ENCODE measurements at regions not wholly inside any gene's neighbourhood (a gene's known extent, or its start where the extent isn't known, plus 50 kb on each side); places are given as distances from the start of the nearest gene placed in this dataset.

DNA sequence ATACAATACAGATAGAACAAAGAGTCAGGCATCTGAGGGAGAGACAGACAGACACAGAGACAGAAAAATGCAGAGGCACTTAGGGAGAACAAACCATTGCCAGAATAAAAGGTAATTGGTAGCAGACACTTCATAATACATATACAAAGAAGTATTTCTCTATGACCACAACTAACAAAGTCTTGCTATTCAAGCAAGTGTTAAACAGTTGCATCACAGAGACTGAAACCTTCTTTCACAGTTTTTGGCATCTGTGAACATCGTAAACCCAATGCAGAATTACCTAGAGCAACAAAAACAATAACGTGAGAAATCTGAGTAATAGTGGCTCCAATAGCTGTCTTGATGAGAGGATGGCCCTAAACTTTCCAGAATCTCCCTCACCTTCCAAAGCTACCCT is 116.4 kb downstream of the BLID start:
- ChIA-PET RAD21 (ENCODE audit: low non-redundant PET in 1 of 2, low total read pairs in 2 of 2, uncharacterized antibody in 2 of 2, unreplicated experiment in 2 of 2) (no interaction called here), POLR2A (no interaction called here), CTCF (no interaction called here)
- Histone ChIP-seq H3K27ac (ENCODE audit: low read depth, low read length) (no peak overlapping the region), H3K79me2 (ENCODE audit: insufficient read depth, low read length) (peaks cover 8% of the 10 kb centered on the region), H3K9ac (ENCODE audit: low read length) (no peak overlapping the region), H4K20me1 (ENCODE audit: insufficient read depth) (no peaks in the 10 kb centered on the region), H3K9me3 (ENCODE audit: control insufficient read depth in 1 of 2, insufficient read depth in 1 of 2, low read depth in 1 of 2, low read length in 2 of 2) (no peaks in the 10 kb centered on the region), H2AFZ (ENCODE audit: low read depth, low read length, poor library complexity, severe bottlenecking) (no peak overlapping the region), H3K4me1 (ENCODE audit: control insufficient read depth in 1 of 2, insufficient read depth in 2 of 2, low read length in 2 of 2) (no peaks in the 10 kb centered on the region), H3K9me2 (ENCODE audit: insufficient read depth) (no peaks in the 10 kb centered on the region), H3K4me2 (ENCODE audit: low read length) (no peak overlapping the region), H3K4me3 (replicated peaks in 1 of 2; ENCODE audit: low read depth in 1 of 2, low read length in 2 of 2) (no peak overlapping the region), H3K27me3 (ENCODE audit: insufficient read depth, low read length) (no peaks in the 10 kb centered on the region), H3K36me3 (ENCODE audit: control insufficient read depth in 1 of 2, insufficient read depth in 2 of 2, low read length in 2 of 2) (no peaks in the 10 kb centered on the region)
- ATAC-seq = no peak
- intact Hi-C loops (cut with micrococcal nuclease) = no loop called here
- no TSS peak for BruUV-seq (replicated peaks)
- no peak for DNase-seq (ENCODE audit: low read depth, low spot score)
- TF ChIP-seq, protein P1, sequence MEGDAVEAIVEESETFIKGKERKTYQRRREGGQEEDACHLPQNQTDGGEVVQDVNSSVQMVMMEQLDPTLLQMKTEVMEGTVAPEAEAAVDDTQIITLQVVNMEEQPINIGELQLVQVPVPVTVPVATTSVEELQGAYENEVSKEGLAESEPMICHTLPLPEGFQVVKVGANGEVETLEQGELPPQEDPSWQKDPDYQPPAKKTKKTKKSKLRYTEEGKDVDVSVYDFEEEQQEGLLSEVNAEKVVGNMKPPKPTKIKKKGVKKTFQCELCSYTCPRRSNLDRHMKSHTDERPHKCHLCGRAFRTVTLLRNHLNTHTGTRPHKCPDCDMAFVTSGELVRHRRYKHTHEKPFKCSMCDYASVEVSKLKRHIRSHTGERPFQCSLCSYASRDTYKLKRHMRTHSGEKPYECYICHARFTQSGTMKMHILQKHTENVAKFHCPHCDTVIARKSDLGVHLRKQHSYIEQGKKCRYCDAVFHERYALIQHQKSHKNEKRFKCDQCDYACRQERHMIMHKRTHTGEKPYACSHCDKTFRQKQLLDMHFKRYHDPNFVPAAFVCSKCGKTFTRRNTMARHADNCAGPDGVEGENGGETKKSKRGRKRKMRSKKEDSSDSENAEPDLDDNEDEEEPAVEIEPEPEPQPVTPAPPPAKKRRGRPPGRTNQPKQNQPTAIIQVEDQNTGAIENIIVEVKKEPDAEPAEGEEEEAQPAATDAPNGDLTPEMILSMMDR (IDR thresholded peaks at IDR 0.05 in 2 of 3, conservative IDR thresholded peaks at IDR 0.05 in 1 of 3; ENCODE audit: borderline replicate concordance in 1 of 3, insufficient read depth in 1 of 3, low read depth in 2 of 3, low read length in 2 of 3) = no peak
- TF ChIP-seq SRF (IDR thresholded peaks at IDR 0.05; ENCODE audit: low read depth) (no peak), TCF7L2 (IDR thresholded peaks at IDR 0.05; ENCODE audit: borderline replicate concordance, extremely low read depth, insufficient read depth, insufficient read length) (no peak), CBX3 (IDR thresholded peaks at IDR 0.05; ENCODE audit: low read depth) (no peak), EZH2phosphoT487 (IDR thresholded peaks at IDR 0.05; ENCODE audit: borderline replicate concordance) (no peak), EGR1 (IDR thresholded peaks at IDR 0.05; ENCODE audit: low read depth) (no peak), FOSL1 (IDR thresholded peaks at IDR 0.05; ENCODE audit: low read depth) (no peak), JUND (IDR thresholded peaks at IDR 0.05) (no peak), SP1 (IDR thresholded peaks at IDR 0.05; ENCODE audit: low read depth) (no peak), EZH2 (IDR thresholded peaks at IDR 0.05) (no peak), YY1 (IDR thresholded peaks at IDR 0.05; ENCODE audit: extremely low read depth, insufficient replicate concordance, low read depth, low read length) (no peak), ELF1 (IDR thresholded peaks at IDR 0.05; ENCODE audit: borderline replicate concordance, low read depth) (no peak), ZNF274 (IDR thresholded peaks at IDR 0.05; ENCODE audit: low read depth, low read length) (no peak), RAD21 (IDR thresholded peaks at IDR 0.05; ENCODE audit: low read depth) (no peak), ZFX (IDR thresholded peaks at IDR 0.05) (no peak), CEBPB (IDR thresholded peaks at IDR 0.05; ENCODE audit: low read depth) (no peak)
- TF ChIP-seq, protein P2, sequence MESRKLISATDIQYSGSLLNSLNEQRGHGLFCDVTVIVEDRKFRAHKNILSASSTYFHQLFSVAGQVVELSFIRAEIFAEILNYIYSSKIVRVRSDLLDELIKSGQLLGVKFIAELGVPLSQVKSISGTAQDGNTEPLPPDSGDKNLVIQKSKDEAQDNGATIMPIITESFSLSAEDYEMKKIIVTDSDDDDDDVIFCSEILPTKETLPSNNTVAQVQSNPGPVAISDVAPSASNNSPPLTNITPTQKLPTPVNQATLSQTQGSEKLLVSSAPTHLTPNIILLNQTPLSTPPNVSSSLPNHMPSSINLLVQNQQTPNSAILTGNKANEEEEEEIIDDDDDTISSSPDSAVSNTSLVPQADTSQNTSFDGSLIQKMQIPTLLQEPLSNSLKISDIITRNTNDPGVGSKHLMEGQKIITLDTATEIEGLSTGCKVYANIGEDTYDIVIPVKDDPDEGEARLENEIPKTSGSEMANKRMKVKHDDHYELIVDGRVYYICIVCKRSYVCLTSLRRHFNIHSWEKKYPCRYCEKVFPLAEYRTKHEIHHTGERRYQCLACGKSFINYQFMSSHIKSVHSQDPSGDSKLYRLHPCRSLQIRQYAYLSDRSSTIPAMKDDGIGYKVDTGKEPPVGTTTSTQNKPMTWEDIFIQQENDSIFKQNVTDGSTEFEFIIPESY (IDR thresholded peaks at IDR 0.05; ENCODE audit: extremely low read depth, insufficient replicate concordance, low read length) = no peak
- TF ChIP-seq, protein P3, sequence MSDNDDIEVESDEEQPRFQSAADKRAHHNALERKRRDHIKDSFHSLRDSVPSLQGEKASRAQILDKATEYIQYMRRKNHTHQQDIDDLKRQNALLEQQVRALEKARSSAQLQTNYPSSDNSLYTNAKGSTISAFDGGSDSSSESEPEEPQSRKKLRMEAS (IDR thresholded peaks at IDR 0.05) = no peak
- TF ChIP-seq, protein P4, sequence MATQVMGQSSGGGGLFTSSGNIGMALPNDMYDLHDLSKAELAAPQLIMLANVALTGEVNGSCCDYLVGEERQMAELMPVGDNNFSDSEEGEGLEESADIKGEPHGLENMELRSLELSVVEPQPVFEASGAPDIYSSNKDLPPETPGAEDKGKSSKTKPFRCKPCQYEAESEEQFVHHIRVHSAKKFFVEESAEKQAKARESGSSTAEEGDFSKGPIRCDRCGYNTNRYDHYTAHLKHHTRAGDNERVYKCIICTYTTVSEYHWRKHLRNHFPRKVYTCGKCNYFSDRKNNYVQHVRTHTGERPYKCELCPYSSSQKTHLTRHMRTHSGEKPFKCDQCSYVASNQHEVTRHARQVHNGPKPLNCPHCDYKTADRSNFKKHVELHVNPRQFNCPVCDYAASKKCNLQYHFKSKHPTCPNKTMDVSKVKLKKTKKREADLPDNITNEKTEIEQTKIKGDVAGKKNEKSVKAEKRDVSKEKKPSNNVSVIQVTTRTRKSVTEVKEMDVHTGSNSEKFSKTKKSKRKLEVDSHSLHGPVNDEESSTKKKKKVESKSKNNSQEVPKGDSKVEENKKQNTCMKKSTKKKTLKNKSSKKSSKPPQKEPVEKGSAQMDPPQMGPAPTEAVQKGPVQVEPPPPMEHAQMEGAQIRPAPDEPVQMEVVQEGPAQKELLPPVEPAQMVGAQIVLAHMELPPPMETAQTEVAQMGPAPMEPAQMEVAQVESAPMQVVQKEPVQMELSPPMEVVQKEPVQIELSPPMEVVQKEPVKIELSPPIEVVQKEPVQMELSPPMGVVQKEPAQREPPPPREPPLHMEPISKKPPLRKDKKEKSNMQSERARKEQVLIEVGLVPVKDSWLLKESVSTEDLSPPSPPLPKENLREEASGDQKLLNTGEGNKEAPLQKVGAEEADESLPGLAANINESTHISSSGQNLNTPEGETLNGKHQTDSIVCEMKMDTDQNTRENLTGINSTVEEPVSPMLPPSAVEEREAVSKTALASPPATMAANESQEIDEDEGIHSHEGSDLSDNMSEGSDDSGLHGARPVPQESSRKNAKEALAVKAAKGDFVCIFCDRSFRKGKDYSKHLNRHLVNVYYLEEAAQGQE (IDR thresholded peaks at IDR 0.05; ENCODE audit: low read depth) = no peak
- TF ChIP-seq, protein P5, sequence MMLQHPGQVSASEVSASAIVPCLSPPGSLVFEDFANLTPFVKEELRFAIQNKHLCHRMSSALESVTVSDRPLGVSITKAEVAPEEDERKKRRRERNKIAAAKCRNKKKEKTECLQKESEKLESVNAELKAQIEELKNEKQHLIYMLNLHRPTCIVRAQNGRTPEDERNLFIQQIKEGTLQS (IDR thresholded peaks at IDR 0.05) = no peak

Measured in HCT116 (cell line).